Epithelial cell of prostate (primary cell): ENCODE measurements at regions not wholly inside any gene's neighbourhood (a gene's known extent, or its start where the extent isn't known, plus 50 kb on each side); places are given as distances from the start of the nearest gene placed in this dataset.

ENCODE experiments used
- DNase-seq: peaks from one replicate; pipeline ENCODE4 v3.0.0-alpha.2; 2011; ENCODE audit warnings: low read depth, low spot score
- H3K27ac ChIP-seq: fragments of 450-650 bp; 2 replicates; pipeline ENCODE4 v1.5.1; 2017; ENCODE audit warnings: mild to moderate bottlenecking

- DNase-seq = no peak
- H3K27ac ChIP-seq = no peak overlapping the region
These were observed 518.8 kb upstream of the ZNF385D start for GRCh38 chr3:22269831-22270230.

DNA sequence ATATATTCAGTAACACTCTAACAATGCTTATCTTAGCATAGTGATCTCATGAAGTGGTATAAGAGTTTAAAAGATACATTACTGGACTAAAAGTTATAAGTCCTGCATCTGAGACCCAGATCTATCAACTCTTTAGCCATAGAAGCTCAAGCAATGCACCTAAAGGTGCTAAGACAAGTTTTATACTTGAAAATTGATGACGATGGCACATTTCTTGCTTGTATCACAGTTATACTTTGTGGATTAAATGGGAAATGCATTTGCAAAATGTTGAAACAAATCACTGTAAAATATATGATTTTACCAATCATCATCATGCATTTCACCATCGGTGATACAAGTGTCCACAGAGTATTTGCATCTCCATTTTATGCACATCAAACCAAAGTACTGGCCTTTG lies 525.3 kb upstream of the ZNF385D start:
- no peak for DNase-seq

DNA sequence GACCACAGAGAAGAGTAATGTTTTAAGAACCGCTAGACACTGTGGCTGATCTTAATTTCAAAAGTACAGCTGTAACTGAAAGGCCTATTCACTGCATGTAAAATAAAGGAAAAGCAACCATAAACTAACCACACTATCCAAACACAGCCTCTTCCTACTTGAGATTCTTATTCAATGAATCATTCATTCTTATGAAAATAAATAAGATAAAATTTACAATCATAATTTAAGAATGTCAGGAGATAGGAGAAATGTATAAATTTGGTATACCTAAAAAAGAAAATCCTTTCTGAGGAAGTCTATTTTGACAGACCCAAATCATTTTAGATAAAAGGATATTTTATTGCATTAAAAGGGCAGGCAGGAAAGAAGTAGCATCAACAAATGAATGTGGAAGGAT lies 533.5 kb upstream of the ZNF385D start:
- no peak overlapping the region for H3K27ac ChIP-seq
- DNase-seq = no peak

More for the DNA sequence above, 525.3 kb upstream of the ZNF385D start:
- no peak overlapping the region for H3K27ac ChIP-seq

DNA sequence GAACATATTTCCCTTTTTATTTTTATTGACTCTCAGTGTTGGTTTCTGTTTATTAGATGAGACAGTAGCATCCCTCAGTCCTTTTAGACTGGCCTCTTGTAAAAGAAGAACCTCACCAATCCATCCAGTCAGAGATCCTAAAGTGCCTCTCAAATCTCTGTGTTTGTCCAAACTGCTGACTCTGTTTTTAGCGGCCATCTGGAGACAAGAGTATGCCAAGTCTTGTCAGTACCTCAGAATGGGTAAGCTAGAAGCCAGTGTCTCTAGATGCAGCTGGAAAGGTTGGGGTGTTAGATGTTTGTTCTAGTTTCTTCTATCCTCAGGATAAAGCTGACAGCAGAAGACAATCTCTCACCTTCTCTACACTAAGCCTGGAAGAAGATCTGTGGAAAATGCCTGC lies 537.7 kb upstream of the ZNF385D start:
- no peak for DNase-seq
- H3K27ac ChIP-seq = no peak overlapping the region

DNA sequence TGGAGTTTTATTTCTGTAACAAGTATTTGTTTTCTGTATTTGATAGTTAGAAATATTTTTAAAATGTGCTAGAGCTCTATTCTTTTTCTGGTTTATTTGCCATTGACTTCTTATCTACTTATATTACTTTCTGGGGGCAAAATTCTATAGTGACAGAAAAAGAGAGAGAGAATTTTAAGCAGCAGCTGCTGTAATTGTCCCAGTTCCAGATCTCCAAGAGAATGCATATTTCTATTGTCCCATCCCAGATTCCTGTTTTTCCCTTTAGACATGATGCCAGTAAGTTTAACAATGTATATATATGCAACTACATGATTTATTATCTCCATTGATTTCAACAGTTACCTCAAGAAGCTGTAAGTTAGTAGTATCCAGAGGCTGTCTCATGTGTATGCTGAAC lies 541.7 kb upstream of the ZNF385D start:
- DNase-seq = no peak
- no peak overlapping the region for H3K27ac ChIP-seq

GRCh38 chr3:22296601-22297000 lies 545.6 kb upstream of the ZNF385D start:
- H3K27ac ChIP-seq = no peak overlapping the region
- no peak for DNase-seq

- no peak overlapping the region for H3K27ac ChIP-seq
- no peak for DNase-seq
These were observed 546.4 kb upstream of the ZNF385D start for GRCh38 chr3:22297436-22297835.

DNA sequence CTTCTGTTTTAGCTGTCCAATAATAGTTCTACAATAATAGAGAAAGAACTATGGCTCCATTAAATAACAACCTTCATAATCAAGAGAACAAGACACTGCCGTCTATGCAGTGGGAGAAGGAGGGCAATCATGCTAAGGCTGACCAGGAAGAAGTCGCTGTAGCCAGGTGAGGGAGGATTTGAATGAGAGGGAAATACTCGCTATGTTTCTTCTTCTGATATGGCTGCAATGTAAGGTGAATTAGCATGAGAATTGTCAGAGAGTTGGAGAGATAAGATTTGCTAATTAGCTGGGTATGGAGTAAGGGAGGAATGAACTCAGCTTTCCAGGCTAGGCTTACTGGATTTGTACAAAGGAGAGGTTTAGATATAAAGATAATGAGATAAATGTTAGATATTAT lies 555.4 kb upstream of the ZNF385D start:
- H3K27ac ChIP-seq = no peak overlapping the region
- DNase-seq = no peak

- DNase-seq = no peak
These were observed 557.9 kb upstream of the ZNF385D start for GRCh38 chr3:22308871-22309270.

DNA sequence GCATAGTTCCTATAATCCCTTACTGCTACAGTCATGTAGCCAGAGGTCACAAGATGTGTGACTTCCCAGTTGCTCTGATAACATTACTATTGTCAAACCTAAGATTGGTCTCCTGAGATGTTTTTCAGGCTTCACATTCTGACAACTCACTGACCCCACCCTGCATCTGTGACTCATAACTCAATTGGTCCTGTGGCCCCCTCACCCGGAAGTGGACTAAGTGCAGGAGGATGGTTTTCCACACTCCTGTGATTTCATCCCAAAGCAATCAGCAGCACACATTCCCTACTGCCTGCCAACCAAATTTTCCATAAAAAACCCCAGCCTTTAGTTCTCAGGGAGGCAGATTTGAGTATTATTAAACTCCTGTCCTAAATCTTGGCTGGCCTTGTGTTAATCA lies 564.9 kb upstream of the ZNF385D start:
- no peak for DNase-seq
- no peak overlapping the region for H3K27ac ChIP-seq

More at GRCh38 chr3:22308871-22309270, 557.9 kb upstream of the ZNF385D start:
- H3K27ac ChIP-seq = no peak overlapping the region

GRCh38 chr3:22318325-22318724 lies 567.3 kb upstream of the ZNF385D start:
- no peak overlapping the region for H3K27ac ChIP-seq
- no peak for DNase-seq

DNA sequence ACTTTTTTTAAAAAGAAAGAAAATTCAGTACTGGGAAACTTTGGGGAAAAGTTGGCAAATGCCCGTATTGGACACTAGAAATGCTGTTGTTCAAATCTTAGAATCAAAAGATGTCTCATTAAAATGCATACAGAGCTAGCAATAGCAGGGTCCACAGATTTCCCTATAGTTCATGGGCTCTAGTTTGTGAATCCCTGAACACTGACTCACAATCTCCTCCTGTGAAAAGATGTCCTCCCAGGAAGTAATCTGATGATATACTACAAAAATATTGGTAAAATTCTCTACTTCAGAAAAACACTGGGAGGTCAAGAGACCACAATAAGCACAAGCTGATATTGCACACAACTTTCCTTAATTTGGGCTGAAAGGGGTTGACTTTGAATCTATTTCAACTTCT lies 568.4 kb upstream of the ZNF385D start:
- H3K27ac ChIP-seq = no peak overlapping the region
- DNase-seq = no peak

- DNase-seq = no peak
- no peak overlapping the region for H3K27ac ChIP-seq
These were observed 571.9 kb upstream of the ZNF385D start for GRCh38 chr3:22322861-22323260.

DNA sequence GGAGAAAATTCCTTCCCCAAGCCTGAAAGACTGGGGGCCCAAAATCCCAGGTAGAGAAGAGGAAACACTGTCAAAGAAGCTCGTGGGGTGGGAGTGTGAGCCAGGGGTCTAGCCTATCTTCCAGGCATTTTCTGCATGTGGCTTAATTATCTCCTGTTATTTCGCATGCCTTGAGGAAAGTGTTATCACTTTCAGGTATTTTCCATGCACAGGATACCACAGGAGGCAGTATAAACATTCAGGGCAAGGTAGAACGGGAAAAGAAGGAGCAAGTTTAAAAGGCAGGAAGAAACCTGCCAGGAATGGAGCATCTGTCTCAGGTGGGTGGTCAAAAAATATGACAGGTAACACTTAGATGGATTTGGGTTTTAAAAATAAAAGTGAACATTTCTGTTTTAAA lies 575.3 kb upstream of the ZNF385D start:
- DNase-seq = no peak
- no peak overlapping the region for H3K27ac ChIP-seq

- no peak for DNase-seq
- no peak overlapping the region for H3K27ac ChIP-seq
These were observed 584.0 kb upstream of the ZNF385D start for GRCh38 chr3:22334996-22335395.

DNA sequence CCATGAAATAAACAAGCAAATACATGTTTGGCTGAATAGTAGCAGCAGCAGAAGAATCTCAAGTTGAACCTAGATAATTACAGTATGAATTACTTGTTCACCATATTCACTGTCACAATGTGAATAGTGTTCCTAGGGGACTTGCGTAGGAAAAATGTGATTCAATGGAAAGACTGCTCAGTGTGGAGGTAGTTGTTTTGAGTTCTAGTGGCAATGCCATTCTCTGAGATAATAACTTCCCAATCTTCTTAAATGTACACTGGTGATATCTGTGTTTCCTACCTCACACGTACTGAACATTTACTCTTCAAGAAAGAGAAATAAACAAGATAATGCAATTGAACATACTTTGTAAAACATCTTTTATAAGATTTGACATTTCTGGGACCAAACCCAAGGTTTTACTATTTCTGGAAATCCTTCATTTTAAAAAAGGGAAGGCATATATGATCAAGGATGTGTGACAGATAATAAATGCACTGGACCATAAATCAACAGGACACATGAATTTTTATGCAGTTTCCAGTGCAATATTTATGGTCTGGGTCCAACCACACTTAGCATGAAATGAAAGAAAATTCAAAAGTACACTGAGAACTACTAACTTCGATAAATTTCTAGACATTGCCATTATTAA lies 598.3 kb upstream of the ZNF385D start:
- H3K27ac ChIP-seq = no peak overlapping the region

GRCh38 chr3:22351806-22352205 lies 600.8 kb upstream of the ZNF385D start:
- H3K27ac ChIP-seq = no peak overlapping the region
- no peak for DNase-seq

More for the DNA sequence above, 598.3 kb upstream of the ZNF385D start:
- DNase-seq = no peak

GRCh38 chr3:22353126-22353525 lies 602.1 kb upstream of the ZNF385D start:
- DNase-seq = no peak
- no peak overlapping the region for H3K27ac ChIP-seq

- no peak overlapping the region for H3K27ac ChIP-seq
- DNase-seq = no peak
These were observed 607.3 kb upstream of the ZNF385D start for GRCh38 chr3:22358334-22358733.

DNA sequence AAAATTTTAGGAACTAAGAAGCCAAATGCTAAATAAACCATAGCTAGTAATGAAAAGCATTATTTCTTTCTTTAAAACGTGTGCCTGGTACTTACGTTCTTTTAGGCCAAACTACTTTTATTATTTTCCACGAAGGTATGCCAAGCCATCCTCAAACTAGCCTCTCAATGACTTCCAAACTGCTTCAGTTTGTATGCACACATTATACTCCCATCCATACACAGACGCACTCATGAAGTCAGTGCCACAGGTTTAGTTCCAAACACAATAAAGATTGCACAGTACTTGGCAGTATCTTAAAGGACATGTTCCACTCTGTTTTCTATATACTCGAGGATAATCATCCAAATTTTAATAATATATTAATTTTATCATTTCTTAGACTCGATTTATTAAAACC lies 609.2 kb upstream of the ZNF385D start:
- no peak for DNase-seq
- no peak overlapping the region for H3K27ac ChIP-seq

- DNase-seq = no peak
- no peak overlapping the region for H3K27ac ChIP-seq
These were observed 610.0 kb upstream of the ZNF385D start for GRCh38 chr3:22360970-22361369.

DNA sequence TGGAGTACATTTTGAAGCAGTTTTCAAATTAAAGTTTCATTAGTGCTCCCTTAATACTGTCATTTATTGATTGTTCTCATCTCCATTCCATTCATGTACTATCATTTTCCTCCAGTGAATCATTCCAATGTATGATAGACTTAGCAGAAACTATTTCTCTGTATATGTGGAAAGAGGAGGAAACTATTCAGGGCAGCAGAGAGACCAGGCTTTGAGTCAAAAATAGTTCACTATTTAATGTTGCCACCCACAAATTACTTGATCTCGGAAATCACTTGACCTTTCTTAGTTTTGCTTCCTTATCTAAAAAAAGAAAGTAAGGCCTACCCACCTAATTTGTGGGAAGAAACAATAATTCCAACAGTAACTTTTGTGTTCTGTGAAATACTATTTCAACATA lies 610.5 kb upstream of the ZNF385D start:
- DNase-seq = no peak

DNA sequence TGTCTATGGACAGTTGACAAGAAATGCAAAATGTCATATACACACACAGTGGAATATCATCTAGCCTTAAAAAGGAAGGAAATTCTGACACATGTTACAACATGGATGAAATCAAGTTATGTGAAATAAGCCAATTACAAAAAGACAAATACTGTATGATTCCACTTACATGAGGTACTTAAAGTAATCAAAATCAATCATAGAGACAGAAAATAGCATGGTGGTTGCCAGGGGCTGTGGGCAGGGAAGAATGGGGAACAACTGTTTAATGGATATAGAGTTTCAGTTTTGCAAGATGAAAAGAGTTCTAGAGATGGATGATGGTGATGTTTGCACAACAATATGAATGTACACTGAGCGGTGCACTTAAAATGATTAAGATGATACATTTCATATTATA lies 613.8 kb upstream of the ZNF385D start:
- H3K27ac ChIP-seq = no peak overlapping the region
- no peak for DNase-seq

More for the DNA sequence above, 610.5 kb upstream of the ZNF385D start:
- H3K27ac ChIP-seq = no peak overlapping the region
